B cell (primary cell): ENCODE measurements at regions not wholly inside any gene's neighbourhood (a gene's known extent, or its start where the extent isn't known, plus 50 kb on each side); places are given as distances from the start of the nearest gene placed in this dataset.

Source experiments
- EZH2 ChIP-seq: IDR thresholded peaks from 2 replicates; pipeline ENCODE4 v1.6.1; 2012; ENCODE audit warnings: borderline replicate concordance, low read depth, mild to moderate bottlenecking, moderate library complexity, low read length; ENCODE audit not compliant: insufficient read depth, poor library complexity, severe bottlenecking
- TF ChIP-seq, protein P1 (sequence below): fragments of 200-600 bp; IDR thresholded peaks from one replicate; pipeline ENCODE4 v1.8.0; 2022; ENCODE audit warnings: antibody characterized with exemption, mild to moderate bottlenecking

DNA sequence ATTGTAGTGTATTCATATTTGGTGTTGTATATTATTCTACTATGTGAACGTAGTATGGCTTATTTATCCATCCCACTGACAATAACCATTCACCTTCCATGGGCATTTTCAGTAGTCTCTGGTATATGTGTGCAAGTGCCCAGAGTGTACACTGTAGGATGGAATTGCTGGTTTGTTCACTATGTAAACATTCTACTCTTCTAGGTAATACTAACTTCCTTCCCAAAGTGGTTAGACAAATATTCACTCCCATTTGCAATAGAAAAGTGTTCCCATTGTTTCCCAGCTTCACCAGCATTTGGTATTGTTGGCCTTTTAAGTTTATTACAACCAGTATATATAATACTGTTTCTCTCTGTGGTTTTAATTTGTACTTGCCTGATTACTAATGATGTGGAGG, 153.7 kb downstream of the C7orf25 start:
- TF ChIP-seq, protein P1, sequence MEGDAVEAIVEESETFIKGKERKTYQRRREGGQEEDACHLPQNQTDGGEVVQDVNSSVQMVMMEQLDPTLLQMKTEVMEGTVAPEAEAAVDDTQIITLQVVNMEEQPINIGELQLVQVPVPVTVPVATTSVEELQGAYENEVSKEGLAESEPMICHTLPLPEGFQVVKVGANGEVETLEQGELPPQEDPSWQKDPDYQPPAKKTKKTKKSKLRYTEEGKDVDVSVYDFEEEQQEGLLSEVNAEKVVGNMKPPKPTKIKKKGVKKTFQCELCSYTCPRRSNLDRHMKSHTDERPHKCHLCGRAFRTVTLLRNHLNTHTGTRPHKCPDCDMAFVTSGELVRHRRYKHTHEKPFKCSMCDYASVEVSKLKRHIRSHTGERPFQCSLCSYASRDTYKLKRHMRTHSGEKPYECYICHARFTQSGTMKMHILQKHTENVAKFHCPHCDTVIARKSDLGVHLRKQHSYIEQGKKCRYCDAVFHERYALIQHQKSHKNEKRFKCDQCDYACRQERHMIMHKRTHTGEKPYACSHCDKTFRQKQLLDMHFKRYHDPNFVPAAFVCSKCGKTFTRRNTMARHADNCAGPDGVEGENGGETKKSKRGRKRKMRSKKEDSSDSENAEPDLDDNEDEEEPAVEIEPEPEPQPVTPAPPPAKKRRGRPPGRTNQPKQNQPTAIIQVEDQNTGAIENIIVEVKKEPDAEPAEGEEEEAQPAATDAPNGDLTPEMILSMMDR, result no peak
- no peak for TF ChIP-seq EZH2
